HG02943 (cell line): ENCODE measurements at regions not wholly inside any gene's neighbourhood (a gene's known extent, or its start where the extent isn't known, plus 50 kb on each side); places are given as distances from the start of the nearest gene placed in this dataset.
"Not testable (repeated sequence)": the region's sequence is repeated elsewhere in the genome, so short reads cannot be mapped to it uniquely, and the experiment has no call there.

Source experiments
- ATAC-seq: cut with Tn5 transposase; IDR thresholded peaks from one replicate; pipeline ENCODE4 v1.9.1; 2021; ENCODE audit warnings: mild to moderate bottlenecking, low read depth, moderate library complexity; ENCODE audit not compliant: unreplicated experiment

DNA sequence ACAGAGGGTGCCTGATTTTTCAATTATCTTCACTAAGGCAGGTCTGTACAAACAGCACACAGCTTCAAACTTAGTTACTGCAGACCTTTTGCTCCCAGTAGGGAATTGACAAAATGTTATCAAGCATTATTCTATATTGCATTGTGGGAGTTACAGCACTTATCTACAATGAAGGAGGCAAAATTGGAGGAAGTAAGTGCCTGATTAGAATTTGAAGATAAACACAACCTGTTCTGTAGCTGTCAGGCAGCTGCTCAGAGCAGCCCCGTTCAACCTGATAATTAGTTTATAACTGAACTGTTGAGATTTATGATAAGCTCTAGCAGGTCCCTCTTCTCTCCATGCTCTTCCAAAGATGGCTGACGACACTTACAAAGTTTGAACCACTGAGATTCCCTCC is 364.4 kb upstream of the CYRIA start:
- ATAC-seq, result no peak

DNA sequence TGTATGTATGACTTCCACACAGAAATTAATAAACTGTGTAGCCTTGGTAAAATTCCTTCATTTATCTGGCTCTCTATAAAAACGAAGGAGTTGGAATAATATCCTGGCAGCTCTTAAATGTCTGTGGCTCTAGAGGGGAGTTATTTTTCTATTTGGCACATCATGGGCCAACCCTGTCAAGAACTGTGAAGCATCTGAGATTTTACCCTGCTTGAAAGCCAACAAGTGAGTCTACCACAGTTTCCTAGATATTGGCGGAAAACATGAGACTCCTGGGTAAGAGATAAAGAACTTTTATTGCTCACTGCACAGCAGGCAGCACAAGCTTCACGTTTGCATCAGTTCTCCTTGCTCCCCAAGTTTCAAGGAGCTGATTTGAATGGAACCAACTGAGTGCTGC is 346.7 kb upstream of the CYRIA start:
- no peak for ATAC-seq

- ATAC-seq, result no peak
Measured at GRCh38 chr2:17010104-17010503, 344.5 kb upstream of the CYRIA start.

- ATAC-seq, result no peak
Measured at GRCh38 chr2:17000184-17000482, 334.5 kb upstream of the CYRIA start.

GRCh38 chr2:16999347-17000183 is 333.9 kb upstream of the CYRIA start:
- ATAC-seq, result no peak

DNA sequence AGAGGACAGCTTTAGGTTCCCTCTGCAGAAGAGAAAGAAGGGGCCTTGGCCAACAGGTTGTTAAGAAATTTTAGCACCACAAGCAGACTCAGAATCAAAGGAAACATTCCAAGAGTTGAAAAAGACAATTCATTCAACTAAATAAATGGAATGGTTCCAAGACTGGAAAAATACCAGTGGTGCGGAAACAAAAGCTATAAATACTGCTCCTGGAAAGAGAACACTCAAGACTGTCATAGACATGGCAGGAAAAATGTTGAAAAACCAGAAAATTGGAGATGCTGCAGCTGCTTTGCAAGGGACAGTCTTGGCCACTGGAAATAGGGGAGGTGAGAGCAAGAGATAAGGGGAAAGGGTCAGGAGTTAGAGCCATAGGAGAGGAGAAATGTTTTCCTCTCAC is 312.7 kb upstream of the CYRIA start:
- ATAC-seq, result no peak

DNA sequence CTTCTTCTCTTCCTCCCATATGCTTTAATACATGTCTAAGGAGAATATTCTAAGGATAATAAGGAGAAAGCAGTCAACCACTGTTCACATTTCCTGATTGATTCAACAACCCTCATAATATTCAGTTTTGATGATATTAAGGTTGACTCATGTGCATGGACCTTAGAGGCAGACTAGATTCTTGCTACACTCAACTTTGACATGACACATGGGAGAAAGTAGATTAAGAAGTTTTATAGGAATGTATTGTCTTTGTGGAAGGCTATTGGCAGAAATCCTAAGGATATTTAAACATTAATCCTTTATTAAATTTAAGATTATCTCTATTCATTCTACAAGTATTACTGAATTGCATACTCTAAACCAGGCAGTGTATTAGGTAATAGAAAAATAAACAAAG is 309.1 kb upstream of the CYRIA start:
- ATAC-seq, result no peak

- ATAC-seq, result no peak
Measured at GRCh38 chr2:16973586-16974286, 308.1 kb upstream of the CYRIA start.

GRCh38 chr2:16972276-16972675 is 306.6 kb upstream of the CYRIA start:
- ATAC-seq, result no peak

DNA sequence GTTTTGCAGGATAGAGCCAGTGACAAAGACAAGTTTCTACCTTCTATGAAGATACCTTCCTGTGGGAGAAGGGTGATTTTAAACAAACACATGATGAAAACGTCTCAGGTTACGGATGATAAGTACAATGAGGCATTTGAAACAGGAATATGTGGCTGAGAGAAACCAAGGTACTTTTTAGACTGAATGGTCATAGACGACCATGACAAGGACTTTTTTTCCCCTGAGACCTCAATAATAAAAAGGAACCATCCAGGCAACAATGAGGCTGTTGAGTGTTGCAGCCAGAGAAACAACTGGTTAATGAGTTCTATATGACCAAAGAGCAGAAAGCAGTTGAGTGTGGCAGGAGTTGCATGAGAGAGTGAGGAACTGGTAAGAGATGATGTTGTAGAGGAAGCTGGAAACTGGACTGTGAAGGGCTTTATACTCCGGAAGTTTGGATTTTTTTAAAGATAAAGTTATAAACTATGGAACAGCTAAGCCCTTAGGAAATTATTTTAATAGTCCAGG is 306.1 kb upstream of the CYRIA start:
- no peak for ATAC-seq

GRCh38 chr2:16970948-16971347 is 305.3 kb upstream of the CYRIA start:
- not testable (repeated sequence) for ATAC-seq

DNA sequence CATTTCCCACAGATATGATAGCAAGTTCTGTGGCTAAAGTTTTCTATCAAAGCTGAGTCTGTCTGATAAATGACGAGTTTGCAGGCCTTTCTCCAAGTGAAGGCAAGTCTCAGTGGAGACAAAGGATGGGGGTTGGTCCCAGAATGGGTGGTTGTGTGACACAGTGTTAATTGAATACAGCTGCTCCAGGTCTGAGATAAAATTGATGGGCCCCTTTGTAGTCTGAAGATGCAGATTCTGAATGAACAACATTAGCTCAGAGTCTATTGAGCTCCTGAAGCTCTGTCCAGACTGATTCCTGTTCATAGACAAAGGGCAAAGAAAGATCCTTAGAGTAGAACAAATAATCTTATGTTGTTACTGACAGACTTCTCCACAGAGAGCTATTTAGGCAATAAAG is 296.9 kb upstream of the CYRIA start:
- ATAC-seq, result no peak

DNA sequence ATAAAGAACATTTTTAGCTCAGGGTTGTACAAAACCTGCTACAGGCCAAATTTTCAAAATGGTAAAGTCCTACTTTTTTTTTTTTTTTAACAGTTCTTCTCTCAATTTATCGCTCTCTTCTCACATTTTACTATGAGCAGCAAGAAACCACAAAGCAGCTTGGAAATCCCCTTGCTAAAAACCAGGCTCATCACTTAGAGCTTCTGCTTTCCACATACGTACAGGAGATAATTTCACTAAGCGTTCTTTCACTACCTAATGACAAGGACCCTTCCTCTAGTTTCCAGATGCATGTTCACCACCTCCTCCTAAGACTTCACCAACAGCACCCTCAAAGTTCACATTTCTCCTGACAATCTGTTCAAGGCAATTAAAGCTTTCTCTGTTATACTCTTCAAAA is 294.9 kb upstream of the CYRIA start:
- no peak for ATAC-seq

- no peak for ATAC-seq
Measured at GRCh38 chr2:16958266-16958665, 292.6 kb upstream of the CYRIA start.

- ATAC-seq, result no peak
Measured at GRCh38 chr2:16952805-16953204, 287.2 kb upstream of the CYRIA start.

GRCh38 chr2:16952368-16952767 is 286.7 kb upstream of the CYRIA start:
- no peak for ATAC-seq

DNA sequence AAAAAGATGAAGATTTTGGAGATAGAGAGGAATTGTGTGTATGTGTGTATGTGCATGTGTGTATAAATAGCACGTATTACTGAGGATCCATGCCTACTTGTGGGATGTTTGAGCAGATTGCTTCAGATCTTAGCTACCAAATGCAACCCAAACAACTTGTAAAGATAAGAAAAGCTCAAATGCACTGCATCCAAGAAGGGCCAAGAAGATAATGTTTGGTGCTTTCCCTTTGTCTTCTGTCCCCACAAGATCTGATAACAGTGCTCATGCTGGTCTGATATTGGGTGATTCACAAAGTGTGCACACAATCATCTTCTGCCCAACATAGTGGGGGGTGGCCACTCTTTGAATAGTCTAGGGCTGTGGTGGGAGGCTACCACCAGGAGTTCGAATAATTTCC is 284.8 kb upstream of the CYRIA start:
- ATAC-seq, result no peak

DNA sequence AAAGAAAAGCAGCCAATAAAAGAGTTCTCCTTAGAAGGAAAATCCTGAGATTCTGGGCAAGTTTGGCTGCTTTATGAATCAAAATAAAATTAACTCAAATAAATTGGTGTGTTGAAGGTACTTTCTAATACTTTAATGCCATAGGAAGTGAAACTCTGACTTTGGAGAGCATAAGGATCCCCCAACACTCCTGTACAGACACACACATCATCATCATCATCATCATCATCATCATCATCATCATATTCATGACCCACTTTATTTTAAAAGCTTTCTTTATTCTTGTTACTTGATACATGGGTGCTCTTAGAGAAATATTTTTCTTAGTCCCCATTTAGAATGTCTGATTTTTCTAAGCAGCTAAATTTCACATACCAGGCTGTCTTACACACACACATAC is 283.1 kb upstream of the CYRIA start:
- no peak for ATAC-seq

DNA sequence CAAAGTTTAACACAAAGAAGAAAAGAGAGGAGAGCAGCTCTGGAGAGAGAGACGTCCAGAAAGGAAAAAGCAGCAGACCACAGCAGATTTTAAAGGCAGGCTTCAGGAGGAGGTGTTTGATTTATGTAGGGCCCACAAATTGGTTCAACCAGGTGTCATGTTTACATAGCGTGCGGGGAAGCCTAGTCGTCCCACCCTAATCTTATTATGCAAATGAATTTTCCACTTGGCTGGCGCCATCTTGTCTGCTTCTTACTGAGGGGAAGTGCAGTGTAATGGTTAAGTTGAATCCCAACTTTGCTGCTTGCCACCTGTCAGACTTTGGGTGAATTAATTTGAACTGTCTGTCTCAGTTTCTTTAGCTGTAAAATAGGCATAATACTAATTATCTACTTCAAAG is 282.4 kb upstream of the CYRIA start:
- no peak for ATAC-seq

GRCh38 chr2:16943279-16943958 is 277.8 kb upstream of the CYRIA start:
- no peak for ATAC-seq

GRCh38 chr2:16940214-16940613 is 274.6 kb upstream of the CYRIA start:
- ATAC-seq, result no peak

DNA sequence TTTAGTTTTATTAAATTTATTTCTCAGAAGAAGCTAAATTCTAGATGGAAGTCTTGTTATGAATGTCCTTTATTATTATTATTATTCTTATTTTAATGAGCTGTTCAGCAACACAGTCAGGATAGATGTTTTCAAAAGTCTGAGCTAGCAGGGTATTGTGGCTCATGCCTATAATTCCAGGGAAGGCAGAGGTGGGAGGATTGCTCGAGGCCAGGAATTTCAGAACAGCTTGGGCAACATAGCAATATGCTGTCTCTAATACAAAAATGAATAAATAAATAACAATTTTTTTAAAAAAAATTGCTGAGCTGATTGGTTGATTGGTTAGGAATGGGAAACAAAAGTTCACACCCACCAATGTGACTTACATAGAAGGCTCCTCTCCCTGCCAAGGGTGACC is 274.1 kb upstream of the CYRIA start:
- ATAC-seq, result no peak
